Stimulated activated CD8-positive, alpha-beta memory T cell treated with anti-CD3 and anti-CD28 coated beads, Interleukin-7, amount 100 ng/mL, for 4 hours (primary cell): ENCODE measurements at regions not wholly inside any gene's neighbourhood (a gene's known extent, or its start where the extent isn't known, plus 50 kb on each side); places are given as distances from the start of the nearest gene placed in this dataset.

Source experiments
- DNase-seq, 2 donors: peaks; one replicate each; pipeline ENCODE4 v3.0.0-alpha.2; 2020; ENCODE audit warnings: low read depth in 2 of 2

GRCh38 chr15:70284438-70285214, 186.9 kb upstream of the TLE3 start:
- no peak for DNase-seq

- DNase-seq, result no peak
These were observed 185.8 kb upstream of the TLE3 start for GRCh38 chr15:70283511-70283910.

GRCh38 chr15:70281811-70282307, 184.1 kb upstream of the TLE3 start:
- DNase-seq, result no peak

- no peak for DNase-seq
These were observed 183.6 kb upstream of the TLE3 start for GRCh38 chr15:70281261-70281810.

GRCh38 chr15:70280781-70281180, 183.1 kb upstream of the TLE3 start:
- DNase-seq, result no peak

GRCh38 chr15:70279096-70279495, 181.4 kb upstream of the TLE3 start:
- DNase-seq, result no peak

GRCh38 chr15:70278644-70279043, 180.9 kb upstream of the TLE3 start:
- DNase-seq, result no peak

- DNase-seq, result no peak
These were observed 179.8 kb upstream of the TLE3 start for GRCh38 chr15:70277556-70277955.

GRCh38 chr15:70276401-70276800, 178.7 kb upstream of the TLE3 start:
- no peak for DNase-seq

GRCh38 chr15:70275461-70276138, 177.9 kb upstream of the TLE3 start:
- DNase-seq, result no peak

- DNase-seq, result no peak
These were observed 177.2 kb upstream of the TLE3 start for GRCh38 chr15:70274908-70275307.

- DNase-seq, result no peak
These were observed 176.7 kb upstream of the TLE3 start for GRCh38 chr15:70274255-70274880.

- no peak for DNase-seq
These were observed 176.1 kb upstream of the TLE3 start for GRCh38 chr15:70273808-70274207.

- no peak for DNase-seq
These were observed 175.0 kb upstream of the TLE3 start for GRCh38 chr15:70272565-70273355.

GRCh38 chr15:70271422-70272088, 173.8 kb upstream of the TLE3 start:
- DNase-seq, result no peak

GRCh38 chr15:70270752-70271111, 173.0 kb upstream of the TLE3 start:
- no peak for DNase-seq

- no peak for DNase-seq
These were observed 172.5 kb upstream of the TLE3 start for GRCh38 chr15:70269991-70270751.

GRCh38 chr15:70269311-70269911, 171.7 kb upstream of the TLE3 start:
- no peak for DNase-seq

GRCh38 chr15:70268698-70269251, 171.1 kb upstream of the TLE3 start:
- no peak for DNase-seq

GRCh38 chr15:70267879-70268278, 170.2 kb upstream of the TLE3 start:
- no peak for DNase-seq
